ENCODE measurements at regions not wholly inside any gene's neighbourhood (a gene's known extent, or its start where the extent isn't known, plus 50 kb on each side); places are given as distances from the start of the nearest gene placed in this dataset.

DNA sequence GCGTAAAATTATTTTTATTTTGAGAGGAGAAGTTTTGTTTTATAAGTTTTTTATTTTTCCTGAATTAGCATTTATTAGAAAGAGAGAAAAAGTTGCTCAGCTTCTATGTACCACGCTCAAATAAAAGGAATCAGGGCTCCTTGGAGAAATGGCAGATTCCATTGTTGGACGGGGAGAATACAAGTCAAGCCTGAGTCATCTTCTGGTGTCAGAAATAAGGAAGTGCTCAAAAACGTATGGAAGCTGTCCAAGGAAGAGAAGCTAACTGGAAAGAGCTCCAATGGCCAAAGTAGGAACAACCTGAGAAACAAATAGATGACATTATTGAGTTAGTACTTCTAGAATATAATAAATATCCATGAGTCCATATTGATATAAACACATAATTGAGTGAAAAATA, 89.3 kb upstream of the NEIL3 start:
- ChIA-PET POLR2A (no interaction called here), CTCF (interaction anchor here (1.1 kb wide), 1 partner anchor 19 kb away, joined by 3 read pairs; no protein-coding TSS in a partner anchor)
- TF ChIP-seq, protein P1, sequence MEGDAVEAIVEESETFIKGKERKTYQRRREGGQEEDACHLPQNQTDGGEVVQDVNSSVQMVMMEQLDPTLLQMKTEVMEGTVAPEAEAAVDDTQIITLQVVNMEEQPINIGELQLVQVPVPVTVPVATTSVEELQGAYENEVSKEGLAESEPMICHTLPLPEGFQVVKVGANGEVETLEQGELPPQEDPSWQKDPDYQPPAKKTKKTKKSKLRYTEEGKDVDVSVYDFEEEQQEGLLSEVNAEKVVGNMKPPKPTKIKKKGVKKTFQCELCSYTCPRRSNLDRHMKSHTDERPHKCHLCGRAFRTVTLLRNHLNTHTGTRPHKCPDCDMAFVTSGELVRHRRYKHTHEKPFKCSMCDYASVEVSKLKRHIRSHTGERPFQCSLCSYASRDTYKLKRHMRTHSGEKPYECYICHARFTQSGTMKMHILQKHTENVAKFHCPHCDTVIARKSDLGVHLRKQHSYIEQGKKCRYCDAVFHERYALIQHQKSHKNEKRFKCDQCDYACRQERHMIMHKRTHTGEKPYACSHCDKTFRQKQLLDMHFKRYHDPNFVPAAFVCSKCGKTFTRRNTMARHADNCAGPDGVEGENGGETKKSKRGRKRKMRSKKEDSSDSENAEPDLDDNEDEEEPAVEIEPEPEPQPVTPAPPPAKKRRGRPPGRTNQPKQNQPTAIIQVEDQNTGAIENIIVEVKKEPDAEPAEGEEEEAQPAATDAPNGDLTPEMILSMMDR (IDR thresholded peaks at IDR 0.05; ENCODE audit: control extremely low read depth, extremely low read depth, low read depth, missing control alignments), result no peak
- no peak for DNase-seq (ENCODE audit: extremely low spot score)

DNA sequence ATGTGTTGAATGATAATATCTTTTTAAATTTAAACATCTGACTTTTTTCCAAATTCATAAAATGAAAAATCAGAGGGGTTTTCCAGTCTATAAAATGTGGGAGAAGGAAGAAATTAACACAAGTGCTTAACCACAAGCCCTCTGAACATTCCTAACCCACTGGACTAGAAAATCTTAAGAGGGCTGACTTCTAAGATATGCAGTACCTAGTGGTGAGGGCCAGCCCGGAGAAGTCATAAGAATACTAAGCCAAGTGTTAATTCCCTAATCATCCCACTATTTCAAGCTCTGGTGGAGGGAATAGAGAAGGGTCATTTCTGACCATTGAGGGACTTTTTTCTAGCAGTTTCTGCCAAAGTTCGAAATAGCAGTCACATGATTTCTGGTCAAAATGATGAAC, 86.9 kb upstream of the NEIL3 start:
- ChIA-PET CTCF (no interaction called here), POLR2A (no interaction called here)
- TF ChIP-seq, protein P1 (IDR thresholded peaks at IDR 0.05; ENCODE audit: control extremely low read depth, extremely low read depth, low read depth, missing control alignments), result no peak
- DNase-seq (ENCODE audit: extremely low spot score), result no peak

- TF ChIP-seq, protein P1 (IDR thresholded peaks at IDR 0.05; ENCODE audit: control extremely low read depth, extremely low read depth, low read depth, missing control alignments), result no peak
- DNase-seq (ENCODE audit: extremely low spot score), result no peak
- ChIA-PET CTCF (no interaction called here), POLR2A (no interaction called here)
Observed at GRCh38 chr4:177225605-177226004, 84.1 kb upstream of the NEIL3 start.

DNA sequence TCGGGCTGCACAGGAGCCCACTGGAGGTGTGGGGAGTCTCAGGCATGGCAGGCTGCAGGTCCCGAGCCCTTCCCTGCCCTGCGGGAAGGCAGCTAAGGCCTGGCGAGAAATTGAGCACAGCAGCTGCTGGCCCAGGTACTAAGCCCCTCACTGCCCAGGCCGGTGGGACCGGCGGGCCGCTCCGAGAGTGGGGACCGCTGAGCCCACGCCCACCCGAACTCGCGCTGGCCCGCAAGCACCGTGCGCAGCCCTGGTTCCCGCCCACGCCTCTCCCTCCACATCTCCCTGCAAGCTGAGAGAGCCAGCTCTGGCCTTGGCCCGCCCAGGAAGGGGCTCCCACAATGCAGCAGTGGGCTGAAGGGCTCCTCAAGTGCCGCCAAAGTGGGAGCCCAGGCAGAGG, 82.0 kb upstream of the NEIL3 start:
- POLR2A ChIA-PET, result no interaction called here
- TF ChIP-seq, protein P1 (IDR thresholded peaks at IDR 0.05; ENCODE audit: control extremely low read depth, extremely low read depth, low read depth, missing control alignments), result no peak
- no peak for DNase-seq (ENCODE audit: extremely low spot score)
- CTCF ChIA-PET, result interaction anchor here (1.4 kb wide), 1 partner anchor 23 kb away, joined by 3 read pairs; no protein-coding TSS in a partner anchor

- TF ChIP-seq, protein P1 (IDR thresholded peaks at IDR 0.05; ENCODE audit: control extremely low read depth, extremely low read depth, low read depth, missing control alignments), result no peak
- CTCF ChIA-PET, result interaction anchor here (1.4 kb wide), 1 partner anchor 22 kb away, joined by 3 read pairs; no protein-coding TSS in a partner anchor
- DNase-seq (ENCODE audit: extremely low spot score), result no peak
- POLR2A ChIA-PET, result interaction anchor here (0.7 kb wide), 1 partner anchor 35 kb away, joined by 6 read pairs; no protein-coding TSS in a partner anchor
Observed at GRCh38 chr4:177228599-177228998, 81.1 kb upstream of the NEIL3 start.

DNA sequence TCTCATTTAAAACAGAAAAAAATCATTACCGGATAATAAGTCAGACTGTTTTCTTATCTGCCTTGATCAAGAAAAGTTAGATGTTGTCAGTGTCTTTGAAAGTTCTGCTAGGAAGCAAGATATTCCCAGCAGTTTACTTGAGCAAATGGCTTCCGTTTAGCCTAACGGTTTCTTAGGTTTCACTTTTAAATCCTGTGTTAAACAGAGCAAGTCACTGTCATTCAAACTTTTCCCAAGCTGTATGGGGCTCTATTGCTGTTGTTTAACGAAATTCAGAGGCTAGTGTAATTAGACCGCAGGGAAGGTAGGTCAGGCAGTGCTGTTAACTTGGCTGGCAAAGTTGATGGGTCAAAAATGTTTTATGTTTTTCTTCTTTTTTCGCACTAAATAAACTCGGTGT, 80.3 kb upstream of the NEIL3 start:
- no peak for DNase-seq (ENCODE audit: extremely low spot score)
- CTCF ChIA-PET, result no interaction called here
- TF ChIP-seq, protein P1 (IDR thresholded peaks at IDR 0.05; ENCODE audit: control extremely low read depth, extremely low read depth, low read depth, missing control alignments), result no peak
- POLR2A ChIA-PET, result no interaction called here

DNA sequence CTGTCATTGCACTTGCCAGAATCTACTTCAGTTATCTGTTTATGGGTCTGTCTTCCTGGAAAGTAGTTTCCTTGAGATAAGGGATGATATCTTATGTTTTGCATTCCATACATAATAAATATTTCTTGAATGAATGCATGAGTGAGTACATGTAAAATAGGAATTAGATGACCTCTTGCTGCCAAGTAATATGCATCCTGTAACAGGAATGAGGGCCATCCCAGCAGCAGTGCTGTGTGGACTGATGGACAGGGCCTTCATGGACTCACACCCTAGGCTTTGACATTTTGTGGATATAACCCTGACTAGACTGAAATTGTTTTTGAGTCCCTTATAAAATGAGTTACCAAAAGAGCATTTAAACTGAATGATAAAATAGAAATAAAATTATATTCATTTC, 77.2 kb upstream of the NEIL3 start:
- CTCF ChIA-PET, result interaction anchor here (1.0 to 1.3 kb wide), 2 partner anchors 9 to 18 kb away, joined by 4 to 5 read pairs; no protein-coding TSS in a partner anchor
- DNase-seq (ENCODE audit: extremely low spot score), result no peak
- POLR2A ChIA-PET, result no interaction called here

More for the DNA sequence above, 77.2 kb upstream of the NEIL3 start:
- TF ChIP-seq, protein P1 (IDR thresholded peaks at IDR 0.05; ENCODE audit: control extremely low read depth, extremely low read depth, low read depth, missing control alignments), result no peak
